ENCODE measurements at regions not wholly inside any gene's neighbourhood (a gene's known extent, or its start where the extent isn't known, plus 50 kb on each side); places are given as distances from the start of the nearest gene placed in this dataset.

- Histone ChIP-seq H3K27me3 (ENCODE audit: low read length) (no peaks in the 10 kb centered on the region), H3K9me2 (replicated peaks; ENCODE audit: insufficient read depth, low read length) (no peaks in the 10 kb centered on the region), H3K9me3 (ENCODE audit: insufficient read depth, low read length) (no peaks in the 10 kb centered on the region), H3F3A (ENCODE audit: insufficient read depth) (no peaks in the 10 kb centered on the region), H3K27ac (ENCODE audit: low read depth, low read length) (no peak overlapping the region), H3K36me3 (ENCODE audit: low read length) (no peaks in the 10 kb centered on the region), H2AFZ (ENCODE audit: low read depth, low read length, severe bottlenecking) (no peak overlapping the region), H3K4me3 (ENCODE audit: insufficient read depth, low read length, poor library complexity, severe bottlenecking) (no peak overlapping the region), H3K4me2 (ENCODE audit: low read depth, low read length, poor library complexity, severe bottlenecking) (no peak overlapping the region), H3K79me2 (ENCODE audit: insufficient read depth, low read length) (no peaks in the 10 kb centered on the region), H3K9ac (ENCODE audit: low read length) (no peak overlapping the region), H4K20me1 (ENCODE audit: low read depth, low read length) (no peaks in the 10 kb centered on the region)
- TF ChIP-seq CTCF (IDR thresholded peaks at IDR 0.05; ENCODE audit: insufficient read depth, low read length, poor library complexity, severe bottlenecking) (no peak), EZH2phosphoT487 (conservative IDR thresholded peaks at IDR 0.05; ENCODE audit: low read length) (no peak)
Observed at GRCh38 chr7:10300577-10300976, 673.1 kb upstream of the PHF14 start.

- H3K79me2 ChIP-seq (ENCODE audit: insufficient read depth, low read length), result no peaks in the 10 kb centered on the region
- H3K4me3 ChIP-seq (ENCODE audit: insufficient read depth, low read length, poor library complexity, severe bottlenecking), result no peak overlapping the region
- no peak overlapping the region for H3K4me2 ChIP-seq (ENCODE audit: low read depth, low read length, poor library complexity, severe bottlenecking)
- no peak overlapping the region for H3K27ac ChIP-seq (ENCODE audit: low read depth, low read length)
- H3F3A ChIP-seq (ENCODE audit: insufficient read depth), result no peaks in the 10 kb centered on the region
- H3K9me3 ChIP-seq (ENCODE audit: insufficient read depth, low read length), result no peaks in the 10 kb centered on the region
- H3K36me3 ChIP-seq (ENCODE audit: low read length), result no peaks in the 10 kb centered on the region
- H3K9ac ChIP-seq (ENCODE audit: low read length), result no peak overlapping the region
- H4K20me1 ChIP-seq (ENCODE audit: low read depth, low read length), result no peaks in the 10 kb centered on the region
- H2AFZ ChIP-seq (ENCODE audit: low read depth, low read length, severe bottlenecking), result no peak overlapping the region
- TF ChIP-seq EZH2phosphoT487 (conservative IDR thresholded peaks at IDR 0.05; ENCODE audit: low read length) (no peak), CTCF (IDR thresholded peaks at IDR 0.05; ENCODE audit: insufficient read depth, low read length, poor library complexity, severe bottlenecking) (no peak)
- no peaks in the 10 kb centered on the region for H3K9me2 ChIP-seq (replicated peaks; ENCODE audit: insufficient read depth, low read length)
- H3K27me3 ChIP-seq (ENCODE audit: low read length), result no peaks in the 10 kb centered on the region
Observed at GRCh38 chr7:10308276-10308675, 665.4 kb upstream of the PHF14 start.

GRCh38 chr7:10312942-10313341, 660.7 kb upstream of the PHF14 start:
- H4K20me1 ChIP-seq (ENCODE audit: low read depth, low read length), result no peaks in the 10 kb centered on the region
- H3K36me3 ChIP-seq (ENCODE audit: low read length), result no peaks in the 10 kb centered on the region
- H3K27ac ChIP-seq (ENCODE audit: low read depth, low read length), result no peak overlapping the region
- no peak for TF ChIP-seq CTCF (IDR thresholded peaks at IDR 0.05; ENCODE audit: insufficient read depth, low read length, poor library complexity, severe bottlenecking)
- TF ChIP-seq EZH2phosphoT487 (conservative IDR thresholded peaks at IDR 0.05; ENCODE audit: low read length), result no peak
- H3F3A ChIP-seq (ENCODE audit: insufficient read depth), result no peaks in the 10 kb centered on the region
- no peaks in the 10 kb centered on the region for H3K79me2 ChIP-seq (ENCODE audit: insufficient read depth, low read length)
- H3K9me2 ChIP-seq (replicated peaks; ENCODE audit: insufficient read depth, low read length), result no peaks in the 10 kb centered on the region
- no peaks in the 10 kb centered on the region for H3K27me3 ChIP-seq (ENCODE audit: low read length)
- no peak overlapping the region for H3K4me2 ChIP-seq (ENCODE audit: low read depth, low read length, poor library complexity, severe bottlenecking)
- no peaks in the 10 kb centered on the region for H3K9me3 ChIP-seq (ENCODE audit: insufficient read depth, low read length)
- H3K9ac ChIP-seq (ENCODE audit: low read length), result no peak overlapping the region
- no peak overlapping the region for H3K4me3 ChIP-seq (ENCODE audit: insufficient read depth, low read length, poor library complexity, severe bottlenecking)
- no peak overlapping the region for H2AFZ ChIP-seq (ENCODE audit: low read depth, low read length, severe bottlenecking)

- Histone ChIP-seq H3K4me3 (ENCODE audit: insufficient read depth, low read length, poor library complexity, severe bottlenecking) (no peak overlapping the region), H3K36me3 (ENCODE audit: low read length) (no peaks in the 10 kb centered on the region), H3K9me3 (ENCODE audit: insufficient read depth, low read length) (no peaks in the 10 kb centered on the region), H2AFZ (ENCODE audit: low read depth, low read length, severe bottlenecking) (no peak overlapping the region), H3K79me2 (ENCODE audit: insufficient read depth, low read length) (no peaks in the 10 kb centered on the region), H4K20me1 (ENCODE audit: low read depth, low read length) (no peaks in the 10 kb centered on the region), H3K9me2 (replicated peaks; ENCODE audit: insufficient read depth, low read length) (no peaks in the 10 kb centered on the region), H3K9ac (ENCODE audit: low read length) (no peak overlapping the region), H3K27ac (ENCODE audit: low read depth, low read length) (no peak overlapping the region), H3K4me2 (ENCODE audit: low read depth, low read length, poor library complexity, severe bottlenecking) (no peak overlapping the region), H3F3A (ENCODE audit: insufficient read depth) (no peaks in the 10 kb centered on the region), H3K27me3 (ENCODE audit: low read length) (no peaks in the 10 kb centered on the region)
- no peak for TF ChIP-seq CTCF (IDR thresholded peaks at IDR 0.05; ENCODE audit: insufficient read depth, low read length, poor library complexity, severe bottlenecking)
- no peak for TF ChIP-seq EZH2phosphoT487 (conservative IDR thresholded peaks at IDR 0.05; ENCODE audit: low read length)
Observed at GRCh38 chr7:10315881-10316280, 657.8 kb upstream of the PHF14 start.
